IPS-11a (cell line): ENCODE measurements at regions not wholly inside any gene's neighbourhood (a gene's known extent, or its start where the extent isn't known, plus 50 kb on each side); places are given as distances from the start of the nearest gene placed in this dataset.
"Not testable (repeated sequence)": the region's sequence is repeated elsewhere in the genome, so short reads cannot be mapped to it uniquely, and the experiment has no call there.

Experiments
- H3K4me3 ChIP-seq: one replicate; pipeline ENCODE4 v1.5.1; 2013; ENCODE audit warnings: low read depth, low read length, control low read depth

- H3K4me3 ChIP-seq = no peak overlapping the region
Measured at GRCh38 chr15:95698951-95699350, 631.5 kb upstream of the NR2F2 start.

GRCh38 chr15:95699578-95699977 lies 630.9 kb upstream of the NR2F2 start:
- H3K4me3 ChIP-seq = no peak overlapping the region

GRCh38 chr15:95700692-95701091 lies 629.8 kb upstream of the NR2F2 start:
- H3K4me3 ChIP-seq = not testable (repeated sequence)

GRCh38 chr15:95701410-95701809 lies 629.1 kb upstream of the NR2F2 start:
- no peak overlapping the region for H3K4me3 ChIP-seq

GRCh38 chr15:95709959-95710695 lies 620.4 kb upstream of the NR2F2 start:
- H3K4me3 ChIP-seq = no peak overlapping the region

- H3K4me3 ChIP-seq = no peak overlapping the region
Measured at GRCh38 chr15:95712785-95713184, 617.7 kb upstream of the NR2F2 start.

- H3K4me3 ChIP-seq = no peak overlapping the region
Measured at GRCh38 chr15:95713324-95713723, 617.2 kb upstream of the NR2F2 start.

GRCh38 chr15:95715116-95715903 lies 615.2 kb upstream of the NR2F2 start:
- no peak overlapping the region for H3K4me3 ChIP-seq

- H3K4me3 ChIP-seq = no peak overlapping the region
Measured at GRCh38 chr15:95715906-95716656, 614.4 kb upstream of the NR2F2 start.

- H3K4me3 ChIP-seq = no peak overlapping the region
Measured at GRCh38 chr15:95716708-95717107, 613.8 kb upstream of the NR2F2 start.

- H3K4me3 ChIP-seq = no peak overlapping the region
Measured at GRCh38 chr15:95718441-95718840, 612.1 kb upstream of the NR2F2 start.

- H3K4me3 ChIP-seq = no peak overlapping the region
Measured at GRCh38 chr15:95724908-95725633, 605.4 kb upstream of the NR2F2 start.

- no peak overlapping the region for H3K4me3 ChIP-seq
Measured at GRCh38 chr15:95726891-95727290, 603.6 kb upstream of the NR2F2 start.

- H3K4me3 ChIP-seq = no peak overlapping the region
Measured at GRCh38 chr15:95733931-95734330, 596.6 kb upstream of the NR2F2 start.

GRCh38 chr15:95734422-95735316 lies 595.8 kb upstream of the NR2F2 start:
- no peak overlapping the region for H3K4me3 ChIP-seq

- H3K4me3 ChIP-seq = no peak overlapping the region
Measured at GRCh38 chr15:95737060-95737459, 593.4 kb upstream of the NR2F2 start.

GRCh38 chr15:95739131-95739530 lies 591.4 kb upstream of the NR2F2 start:
- H3K4me3 ChIP-seq = no peak overlapping the region

- no peak overlapping the region for H3K4me3 ChIP-seq
Measured at GRCh38 chr15:95741830-95742229, 588.7 kb upstream of the NR2F2 start.

- no peak overlapping the region for H3K4me3 ChIP-seq
Measured at GRCh38 chr15:95742256-95742655, 588.2 kb upstream of the NR2F2 start.

GRCh38 chr15:95742836-95743235 lies 587.7 kb upstream of the NR2F2 start:
- no peak overlapping the region for H3K4me3 ChIP-seq
